GM18520 (cell line): ENCODE measurements at regions not wholly inside any gene's neighbourhood (a gene's known extent, or its start where the extent isn't known, plus 50 kb on each side); places are given as distances from the start of the nearest gene placed in this dataset.

ENCODE experiments used
- ATAC-seq: cut with Tn5 transposase; IDR thresholded peaks from one replicate; pipeline ENCODE4 v1.9.1; 2021; ENCODE audit not compliant: unreplicated experiment

DNA sequence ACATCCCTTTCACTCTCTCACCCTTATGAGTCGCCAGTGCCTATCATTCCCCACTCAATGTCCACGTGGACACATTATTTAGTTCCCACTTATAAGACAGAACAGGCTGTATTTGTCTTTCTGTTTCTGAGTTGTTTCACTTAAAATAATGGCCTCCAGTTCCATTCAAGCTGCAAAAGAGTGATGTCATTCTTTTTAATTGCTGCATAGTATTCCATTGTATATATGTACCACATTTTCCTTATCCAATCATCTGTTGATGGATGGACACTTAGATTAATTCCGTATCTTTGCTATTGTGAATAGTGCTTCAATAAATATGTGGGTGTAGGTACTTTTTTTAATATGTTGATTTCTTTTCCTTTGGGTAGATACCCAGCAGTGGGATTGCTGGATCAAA is 79.1 kb downstream of the ZNF365 start:
- ATAC-seq, result no peak

DNA sequence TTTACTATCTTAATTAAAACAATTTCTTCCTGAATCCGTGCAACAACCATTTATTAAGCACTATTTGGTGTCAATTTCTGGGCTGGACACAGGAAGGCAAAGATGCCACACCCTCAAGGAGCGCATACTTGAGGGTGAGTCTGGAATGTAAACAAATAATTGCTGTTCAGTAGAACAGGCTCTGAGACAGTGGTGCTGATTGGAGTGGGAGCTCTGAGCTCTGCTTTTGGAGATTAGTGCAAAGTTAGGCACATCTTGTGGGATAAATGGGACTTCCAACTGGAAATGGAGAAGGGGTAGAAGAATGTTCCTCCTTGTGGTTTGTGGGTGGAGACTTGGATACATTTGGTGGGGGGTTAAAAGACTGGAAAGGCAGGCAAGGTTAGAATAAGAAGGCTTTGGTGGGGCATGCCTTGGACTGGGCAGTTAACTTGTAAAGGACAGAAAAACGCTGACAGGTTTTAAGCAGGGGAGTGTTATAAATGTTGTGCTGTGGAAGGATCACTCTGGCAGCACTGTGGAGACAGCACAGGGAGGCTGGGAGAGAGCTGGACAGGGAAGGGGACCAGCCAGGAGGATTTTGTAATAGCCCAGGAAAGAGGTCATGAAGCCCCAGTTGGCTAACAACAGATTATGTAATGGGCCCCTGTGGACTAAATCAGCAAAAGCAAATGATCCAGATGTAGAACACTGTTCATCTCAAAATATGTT is 80.7 kb downstream of the ZNF365 start:
- ATAC-seq, result no peak

DNA sequence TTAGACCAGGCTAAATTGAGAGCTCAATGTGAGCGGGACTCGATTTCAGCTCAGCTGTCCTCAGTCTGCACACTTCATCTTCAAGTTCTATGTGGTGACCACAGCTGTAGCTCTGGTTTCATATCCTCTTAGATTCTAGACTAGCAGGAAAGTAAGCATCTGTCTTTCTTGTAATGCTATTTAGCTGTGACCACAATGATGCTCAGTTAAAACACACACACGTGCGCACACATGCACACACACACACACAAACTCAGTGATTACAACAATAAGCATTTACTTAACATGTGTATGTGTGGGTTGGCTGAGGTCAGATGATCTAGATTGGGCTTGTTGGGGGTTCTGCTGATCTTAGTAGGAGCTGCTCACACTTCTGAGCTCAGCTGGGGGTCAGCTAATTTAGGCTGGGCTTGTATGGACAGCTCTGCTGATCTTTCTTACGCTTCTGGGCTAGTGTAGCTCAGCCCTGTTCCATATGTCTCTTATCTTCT is 82.5 kb downstream of the ZNF365 start:
- ATAC-seq, result peak; percentile 96

DNA sequence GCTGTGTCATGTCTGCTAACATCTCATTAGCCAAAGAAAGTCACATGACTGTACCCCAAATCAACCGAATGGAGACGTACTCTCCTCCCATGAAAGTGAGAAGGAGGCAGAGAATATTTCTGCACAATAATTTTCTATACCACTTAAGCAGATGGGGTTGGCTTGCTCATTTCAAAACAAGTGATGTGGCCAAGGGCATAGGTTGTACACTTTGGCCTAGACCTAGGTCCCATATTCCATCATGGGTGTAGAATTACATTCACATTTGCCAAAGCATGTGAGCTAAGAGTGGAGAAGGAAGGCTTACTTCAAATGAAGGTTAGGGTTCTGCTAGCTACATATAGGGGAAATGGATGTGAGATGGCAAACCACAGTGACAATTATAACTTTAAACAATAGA is 83.0 kb downstream of the ZNF365 start:
- peak; percentile 9 for ATAC-seq

DNA sequence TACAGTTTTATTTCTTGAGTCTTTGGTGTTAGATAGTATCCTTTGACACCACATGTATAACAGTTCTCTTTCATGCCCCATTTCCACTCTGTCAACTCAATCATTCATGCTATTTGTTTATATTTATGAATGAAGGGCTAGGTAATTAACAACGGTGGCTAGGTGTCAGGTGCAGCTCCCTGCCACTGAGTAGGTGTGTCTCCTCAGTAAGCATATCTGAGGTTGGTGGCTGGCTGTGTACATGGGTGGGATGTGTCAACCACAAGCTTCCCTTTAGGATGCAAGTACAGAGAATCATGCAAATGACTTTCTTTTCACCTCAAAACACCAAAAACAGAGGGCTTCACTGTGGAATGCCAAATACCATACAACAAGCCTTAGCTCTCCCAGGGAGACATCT is 83.4 kb downstream of the ZNF365 start:
- peak; percentile 25 for ATAC-seq

DNA sequence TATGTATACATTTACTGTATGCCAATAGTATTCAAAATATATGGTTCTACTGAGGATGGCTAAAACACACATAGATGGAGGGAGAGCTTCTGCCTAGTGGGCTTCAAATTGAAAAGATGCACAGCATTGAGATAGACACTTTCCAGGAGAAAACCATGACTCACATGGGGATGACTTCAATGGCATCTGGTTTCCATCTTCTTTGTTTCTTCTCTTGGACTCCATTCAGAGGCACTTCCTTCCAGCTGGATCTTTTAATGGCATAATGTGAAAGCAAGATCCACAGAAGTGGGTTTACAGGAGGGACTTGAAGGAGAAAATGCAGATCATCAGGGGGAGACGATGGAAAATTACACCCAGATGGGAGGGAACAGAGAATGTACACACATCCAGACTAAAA is 84.9 kb downstream of the ZNF365 start:
- ATAC-seq, result no peak

DNA sequence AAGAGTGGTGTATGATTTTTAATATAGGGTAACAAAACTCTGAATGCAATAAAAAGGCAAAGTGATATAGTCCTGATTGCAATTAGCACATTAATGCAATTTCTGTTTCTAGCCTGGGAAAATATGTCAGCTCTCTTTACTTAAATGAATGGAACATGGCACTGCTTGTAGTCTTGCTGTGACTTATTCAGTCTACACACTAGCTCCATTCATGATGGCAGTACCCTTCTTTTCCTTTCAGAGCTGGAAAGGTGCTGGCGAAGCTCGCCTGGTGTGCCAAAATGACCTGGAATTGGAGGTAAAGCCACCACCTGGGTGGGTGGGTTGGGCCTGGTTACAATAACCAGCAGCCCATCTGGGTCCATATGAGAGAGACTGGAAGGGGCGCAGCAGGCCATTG is 85.3 kb downstream of the ZNF365 start:
- ATAC-seq, result no peak

DNA sequence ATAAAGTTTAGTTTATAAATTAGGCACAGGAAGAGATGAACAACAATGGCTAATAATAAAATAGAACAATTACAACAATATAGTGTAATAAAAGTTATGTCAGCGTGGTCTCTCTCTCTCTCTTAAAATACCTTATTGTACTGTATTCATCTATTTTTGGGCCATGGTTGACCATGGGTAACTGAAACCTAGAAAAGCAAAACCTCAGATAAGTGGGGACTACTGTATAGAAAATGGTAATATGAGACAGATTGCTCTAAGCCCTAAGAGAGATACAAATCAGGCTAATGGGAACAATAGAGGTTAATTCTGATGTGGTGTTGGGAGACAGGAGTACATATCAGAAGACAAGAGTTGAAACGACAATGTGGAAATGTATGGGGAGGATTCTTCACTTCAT is 86.2 kb downstream of the ZNF365 start:
- no peak for ATAC-seq

DNA sequence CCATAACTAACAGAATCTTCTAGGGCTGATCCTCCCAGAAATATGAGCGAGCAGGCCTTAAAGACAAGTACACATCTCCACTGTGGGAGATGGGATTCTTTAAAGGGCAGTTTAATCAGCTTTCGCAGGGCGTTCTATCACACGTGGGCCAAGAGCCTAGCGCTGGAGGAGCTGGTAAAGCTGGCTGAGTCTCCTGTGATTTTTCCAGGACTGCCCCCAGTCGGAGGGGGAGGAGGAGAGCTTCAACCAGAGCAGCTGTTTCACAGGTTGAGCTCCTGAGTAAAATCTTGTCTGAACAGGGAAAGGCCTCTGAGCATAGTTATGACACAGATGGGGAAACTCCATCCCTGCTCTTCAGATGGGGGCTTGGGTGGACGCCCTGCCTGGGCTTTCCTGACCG is 87.0 kb downstream of the ZNF365 start:
- ATAC-seq, result no peak

DNA sequence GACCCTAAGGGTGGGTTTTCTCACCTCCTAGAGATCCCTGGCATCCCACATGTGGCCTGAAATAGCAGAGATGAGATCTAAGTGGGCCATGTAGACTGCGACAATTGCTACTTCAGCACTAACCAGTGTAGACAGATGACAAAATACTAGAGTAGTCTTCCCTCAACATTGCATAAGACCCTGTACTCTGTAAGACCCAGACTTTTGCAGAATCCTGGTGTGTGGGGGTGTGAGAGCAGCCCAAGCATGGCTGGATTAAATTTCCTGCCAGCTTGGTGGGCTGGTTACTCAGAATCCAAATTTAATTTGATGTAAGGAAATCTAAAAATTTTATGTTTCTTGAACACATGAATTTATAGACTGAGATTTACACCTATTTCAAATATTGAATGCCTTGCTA is 88.3 kb downstream of the ZNF365 start:
- no peak for ATAC-seq

DNA sequence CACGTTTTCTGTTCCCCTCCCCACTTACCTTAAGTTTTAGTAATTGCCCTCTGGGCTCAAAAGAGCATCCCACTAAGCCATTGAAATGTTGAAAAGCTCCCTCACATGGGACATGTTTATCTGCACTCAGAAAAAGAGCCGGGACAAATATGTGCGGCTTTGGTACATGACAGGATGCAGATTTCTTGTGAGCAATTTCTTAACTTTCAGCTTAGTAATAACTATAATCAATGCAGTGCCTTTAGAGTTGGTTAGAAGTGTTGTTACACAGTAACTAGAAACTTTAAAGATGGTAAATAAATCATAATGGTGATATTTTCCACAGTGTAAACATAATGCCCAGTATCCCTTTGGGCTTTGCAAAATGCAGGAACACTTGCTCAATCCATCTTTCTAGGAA is 89.2 kb downstream of the ZNF365 start:
- ATAC-seq, result no peak

DNA sequence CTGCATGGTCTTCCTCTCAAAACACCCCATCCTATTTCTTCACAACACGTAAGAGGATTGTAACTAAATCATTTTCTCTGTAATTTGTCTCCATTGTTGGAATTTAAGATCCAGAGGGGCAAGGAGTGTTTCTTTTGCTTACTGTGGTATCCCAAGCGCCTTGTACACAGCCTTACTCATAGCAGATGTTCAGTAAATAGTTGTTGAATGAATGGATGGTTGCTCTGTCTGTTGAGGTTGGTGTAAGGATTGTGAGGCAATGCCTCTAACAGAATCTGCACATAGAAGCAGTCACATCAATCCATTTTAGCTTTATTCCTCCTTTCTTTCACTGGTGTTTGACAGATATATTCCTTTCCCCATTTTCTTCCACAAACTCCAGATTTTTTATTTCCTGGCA is 90.1 kb downstream of the ZNF365 start:
- ATAC-seq, result no peak

DNA sequence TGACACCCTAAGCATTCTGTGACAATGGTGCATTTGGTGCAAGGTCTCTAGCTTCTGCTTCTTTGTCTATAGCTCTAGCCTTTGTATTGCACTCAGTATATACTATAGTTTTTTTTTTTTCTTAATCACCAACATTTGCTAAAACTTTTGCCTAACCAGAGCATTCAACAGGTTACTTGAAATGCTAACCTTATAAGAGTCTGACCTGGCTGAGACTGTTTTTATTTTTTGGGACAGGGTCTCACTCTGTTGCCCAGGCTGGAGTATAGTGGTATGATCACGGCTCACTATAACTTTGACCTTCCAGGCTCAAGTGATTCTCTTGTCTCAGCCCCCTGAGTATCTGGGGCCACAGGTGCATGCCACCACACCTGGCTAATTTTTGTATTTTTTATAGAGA is 92.4 kb downstream of the ZNF365 start:
- no peak for ATAC-seq

DNA sequence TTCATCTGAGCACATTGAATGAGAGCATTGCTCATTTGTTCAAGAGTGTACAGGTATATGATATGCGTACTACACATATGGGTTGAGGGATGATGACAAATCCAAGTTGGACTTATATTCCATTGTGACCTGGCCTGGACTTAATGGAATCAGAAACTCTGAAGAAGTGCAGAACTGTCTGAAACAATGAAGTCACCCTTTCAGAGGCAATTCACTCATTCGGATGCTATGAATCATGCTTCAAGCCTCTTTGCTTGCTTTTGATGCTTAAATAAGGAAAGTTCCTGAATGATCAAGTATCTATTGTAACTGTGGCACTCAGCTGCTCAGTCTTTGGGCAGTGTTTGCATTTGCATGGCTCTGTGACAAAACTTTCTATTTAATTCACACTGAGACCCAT is 93.4 kb downstream of the ZNF365 start:
- ATAC-seq, result no peak

DNA sequence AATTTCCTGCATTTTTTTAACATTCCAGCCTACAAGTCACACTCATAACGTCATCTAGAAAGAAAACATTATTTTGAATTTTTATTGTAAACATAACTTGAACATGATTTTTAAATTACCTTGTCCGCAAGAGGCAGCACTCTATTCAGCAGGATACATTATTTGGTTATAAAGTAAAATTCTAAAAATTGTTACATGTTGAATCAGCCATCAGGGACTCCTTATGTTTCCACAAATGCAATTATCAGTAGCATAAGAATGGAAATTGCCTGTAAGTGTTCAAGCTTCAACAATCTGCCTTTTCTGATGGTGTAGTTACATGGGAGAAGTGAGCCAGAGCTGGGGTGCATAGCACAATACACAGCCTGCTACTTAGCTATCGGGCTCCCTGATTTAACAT is 97.5 kb downstream of the ZNF365 start:
- no peak for ATAC-seq

DNA sequence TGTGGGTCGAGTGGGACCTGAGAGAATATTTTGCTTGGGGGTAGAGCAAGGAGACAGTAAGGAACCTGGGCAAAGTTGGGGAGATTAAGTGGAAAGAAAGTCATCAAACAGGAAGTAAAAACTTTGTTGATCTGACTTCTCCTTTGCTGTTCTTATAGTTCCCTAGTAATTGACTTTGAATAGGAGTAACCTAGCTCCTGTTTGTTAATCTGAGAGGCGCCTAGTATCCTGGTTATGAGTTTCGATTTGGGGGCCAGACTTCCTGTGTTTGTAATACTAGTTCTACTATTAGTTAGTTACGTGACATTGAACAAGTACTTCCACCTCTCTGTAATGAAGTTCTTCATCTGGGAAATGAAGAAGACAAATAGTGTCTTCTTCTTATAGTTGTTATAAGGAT is 99.1 kb downstream of the ZNF365 start:
- ATAC-seq, result no peak

DNA sequence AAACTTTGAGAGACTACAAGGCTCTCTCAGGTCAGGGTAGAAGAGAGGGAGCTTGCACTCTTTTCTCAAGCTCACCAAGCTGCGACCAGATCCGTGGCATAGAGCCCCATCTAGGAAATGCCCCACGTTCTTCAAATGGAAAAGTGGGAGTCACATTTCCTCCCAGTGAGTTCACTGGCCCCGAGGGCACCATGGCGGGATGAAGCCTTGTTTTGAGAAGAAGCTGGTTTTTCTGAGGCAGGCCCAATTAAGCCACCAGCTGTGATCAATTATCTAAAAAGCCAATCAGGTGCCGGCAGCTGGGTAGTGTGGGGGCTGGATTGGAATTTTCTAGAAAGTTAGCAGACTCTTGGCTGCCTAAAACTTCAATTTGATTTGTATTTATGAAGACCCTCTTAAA is 101.4 kb downstream of the ZNF365 start:
- no peak for ATAC-seq

DNA sequence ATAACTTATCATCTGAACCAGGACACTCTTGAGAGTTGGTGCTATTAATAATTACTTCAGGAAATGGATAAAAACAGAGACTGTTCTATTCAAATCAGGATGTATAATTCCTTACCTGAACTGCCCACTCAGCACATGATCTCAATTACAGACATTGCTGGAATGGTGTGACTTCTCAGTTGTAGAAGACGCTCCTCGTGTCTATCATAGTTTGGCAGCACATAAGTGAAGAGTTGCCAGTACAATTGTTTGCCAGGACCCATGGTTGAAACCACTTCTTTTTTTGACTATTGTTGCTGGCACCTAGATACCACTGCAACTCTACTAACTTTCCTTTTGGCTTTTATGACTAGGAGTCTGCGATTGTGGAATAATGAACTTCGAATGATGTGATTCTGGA is 105.4 kb downstream of the ZNF365 start:
- no peak for ATAC-seq

DNA sequence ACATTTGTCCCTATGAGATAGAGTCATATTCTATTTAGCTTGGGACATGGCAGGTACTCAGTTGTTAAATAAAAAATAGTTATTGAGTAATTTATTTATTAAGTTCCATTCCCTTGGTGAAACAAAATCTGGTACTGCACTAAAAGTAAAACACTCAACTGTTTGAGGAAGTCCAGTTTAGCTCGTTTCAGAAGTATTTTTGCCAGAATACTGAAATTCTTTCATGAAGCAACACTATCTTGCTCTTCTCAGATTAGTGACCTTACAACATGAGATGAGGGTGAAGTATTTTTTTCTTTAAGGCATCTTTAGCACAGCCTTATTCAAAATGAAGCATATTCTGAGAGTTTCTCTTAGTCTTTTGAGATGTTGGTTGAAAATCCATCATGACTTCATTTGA is 106.0 kb downstream of the ZNF365 start:
- ATAC-seq, result no peak

DNA sequence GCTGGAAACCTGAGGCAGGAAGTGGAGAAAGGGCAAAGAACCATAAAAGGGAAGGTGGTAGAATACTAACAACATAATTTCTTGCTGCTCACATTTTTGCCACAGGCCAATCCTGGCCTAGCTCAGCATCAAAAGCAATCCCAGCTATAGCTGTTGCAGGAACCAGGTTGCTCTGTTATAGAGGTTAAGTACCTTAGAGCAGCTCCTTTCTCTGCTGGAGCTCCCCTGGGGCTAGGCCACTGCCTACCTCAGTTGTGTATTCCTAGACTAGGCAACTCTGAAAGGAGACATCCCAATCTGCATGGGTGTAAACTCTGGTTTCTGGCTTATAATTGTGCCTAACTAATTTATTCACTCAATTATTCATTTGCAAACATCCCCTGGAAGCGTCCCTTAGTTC is 108.4 kb downstream of the ZNF365 start:
- ATAC-seq, result no peak

DNA sequence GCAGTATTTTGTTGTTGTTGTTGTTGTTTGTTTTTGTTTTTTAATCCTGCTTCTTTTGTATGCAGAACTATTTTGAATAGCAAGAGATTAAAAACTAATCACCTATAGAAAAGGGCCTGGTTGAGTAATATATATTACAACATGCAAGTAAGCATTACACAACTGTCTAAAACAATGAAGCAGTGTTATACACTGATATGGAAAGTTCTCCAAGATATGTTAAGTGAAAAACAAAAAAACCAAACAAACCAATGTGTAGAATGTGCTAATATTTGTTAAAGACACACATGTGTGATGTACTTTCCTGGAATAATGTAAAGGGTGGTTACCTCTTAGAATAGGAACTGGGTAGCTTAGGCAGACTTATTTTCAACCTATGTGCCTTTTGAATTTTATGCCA is 117.4 kb downstream of the ZNF365 start:
- ATAC-seq, result no peak

DNA sequence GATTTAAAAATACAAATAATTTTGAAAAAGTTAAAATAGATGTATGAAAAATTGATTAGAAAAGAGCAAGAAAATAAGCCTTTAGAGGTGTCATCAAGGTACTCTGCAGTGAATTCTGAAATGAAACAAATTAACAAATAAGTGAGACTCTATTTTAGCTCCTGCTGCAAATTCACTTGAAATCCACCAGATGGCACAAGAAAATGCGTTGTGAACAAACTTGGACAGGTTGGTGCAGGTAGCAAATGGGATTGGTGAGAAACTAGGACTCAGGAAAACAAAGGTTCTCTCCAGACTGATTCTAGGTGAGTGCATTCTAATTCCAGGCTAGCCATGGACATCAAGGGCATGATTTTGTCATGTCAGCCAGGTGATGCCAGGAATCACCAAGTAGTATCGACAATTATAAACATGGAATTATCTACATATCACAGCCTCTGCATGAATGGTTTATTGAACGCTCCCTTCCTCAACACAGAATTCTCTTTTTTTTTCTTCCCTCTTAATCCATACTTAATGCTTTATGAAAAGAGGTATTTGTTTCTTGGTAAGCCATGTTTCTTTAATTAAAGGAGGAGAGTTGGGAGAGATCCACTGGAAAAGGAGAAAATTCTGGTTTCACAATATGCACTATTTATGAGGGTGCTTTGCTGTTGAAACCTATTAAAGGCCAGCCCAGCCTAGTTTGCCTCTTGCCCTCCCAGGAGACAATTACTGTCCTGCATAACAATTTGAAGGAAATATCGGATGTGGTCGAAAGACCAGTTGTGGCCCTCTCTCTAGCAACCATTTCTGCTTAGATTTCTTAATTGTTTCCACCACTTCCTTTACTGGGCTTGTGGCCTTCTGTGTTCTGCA is 118.1 kb downstream of the ZNF365 start:
- ATAC-seq, result no peak

DNA sequence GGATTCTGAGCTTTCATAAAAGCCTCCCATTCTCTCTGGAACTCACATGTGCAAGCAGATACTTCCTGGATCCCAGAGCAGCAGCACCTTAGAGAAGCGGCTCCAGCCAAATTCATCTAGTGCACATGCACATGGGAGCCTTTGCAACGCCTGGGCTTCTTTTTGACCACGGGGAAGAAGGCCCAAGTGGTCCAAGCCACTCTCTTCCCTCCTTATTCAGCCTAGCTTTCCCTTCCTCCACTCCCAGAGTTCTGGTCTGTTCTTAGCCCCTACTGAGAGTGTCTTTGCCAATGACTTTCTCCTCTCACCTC is 118.7 kb downstream of the ZNF365 start:
- ATAC-seq, result no peak
